GM19023 (cell line): ENCODE measurements at regions not wholly inside any gene's neighbourhood (a gene's known extent, or its start where the extent isn't known, plus 50 kb on each side); places are given as distances from the start of the nearest gene placed in this dataset.
A peak's percentile ranks its signal among the peaks of the same experiment; 100 is the strongest.
"Not testable (repeated sequence)": the region's sequence is repeated elsewhere in the genome, so short reads cannot be mapped to it uniquely, and the experiment has no call there.

Experiments used
- ATAC-seq: cut with Tn5 transposase; IDR thresholded peaks from one replicate; pipeline ENCODE4 v1.9.1; 2021; ENCODE audit warnings: mild to moderate bottlenecking, moderate library complexity; ENCODE audit not compliant: unreplicated experiment

DNA sequence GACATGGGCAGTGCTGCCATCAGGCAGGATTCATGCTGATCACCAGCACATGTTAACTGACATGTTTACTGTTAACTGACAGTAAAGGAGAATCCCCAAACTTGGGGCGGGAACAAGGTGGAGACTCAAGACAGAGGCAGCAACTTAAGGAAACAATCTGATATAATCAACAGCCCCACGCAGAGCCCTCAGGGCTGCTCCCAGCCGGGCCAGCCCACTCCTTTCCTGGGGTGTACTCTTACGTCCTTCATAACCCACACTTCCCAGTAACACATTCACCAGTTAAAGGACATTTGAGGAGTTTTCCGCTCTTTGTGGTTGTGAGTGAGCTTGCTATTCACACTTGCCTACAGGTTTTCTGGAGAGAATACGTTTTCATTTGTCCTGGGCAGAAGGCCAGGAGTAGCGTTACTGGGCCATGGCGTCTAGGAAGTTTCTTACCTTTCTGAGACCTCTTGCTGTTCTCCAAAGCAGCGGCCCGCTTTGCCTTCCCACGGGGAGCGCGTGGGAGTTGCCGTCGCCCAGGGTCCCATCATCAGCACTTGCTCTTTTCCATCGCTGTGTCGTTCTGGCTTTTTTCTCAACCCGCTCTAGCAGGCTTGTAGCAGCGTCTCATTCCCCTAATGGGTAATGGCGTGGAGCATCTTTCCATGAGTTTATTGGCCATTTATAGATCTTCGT is 56.4 kb downstream of the FOXF2 start:
- no peak for ATAC-seq

DNA sequence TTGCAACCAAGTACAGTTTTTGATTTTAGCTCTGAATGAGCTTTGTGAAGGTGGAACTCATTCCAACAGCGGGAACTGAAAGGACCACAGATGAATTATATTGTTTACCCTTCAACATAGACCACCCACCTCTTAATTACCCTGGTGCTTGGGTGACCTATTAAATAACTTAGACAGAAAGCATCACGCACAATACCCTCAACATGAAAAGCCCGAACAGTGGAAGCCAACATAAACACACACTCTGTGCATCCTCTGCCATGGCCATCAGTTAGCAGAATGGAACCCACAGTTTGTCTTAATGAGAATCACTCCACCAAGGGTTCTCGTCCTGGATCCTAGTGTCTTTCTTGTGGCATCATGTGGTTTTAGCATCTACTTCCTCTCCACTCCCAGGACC is 60.5 kb downstream of the FOXF2 start:
- no peak for ATAC-seq

DNA sequence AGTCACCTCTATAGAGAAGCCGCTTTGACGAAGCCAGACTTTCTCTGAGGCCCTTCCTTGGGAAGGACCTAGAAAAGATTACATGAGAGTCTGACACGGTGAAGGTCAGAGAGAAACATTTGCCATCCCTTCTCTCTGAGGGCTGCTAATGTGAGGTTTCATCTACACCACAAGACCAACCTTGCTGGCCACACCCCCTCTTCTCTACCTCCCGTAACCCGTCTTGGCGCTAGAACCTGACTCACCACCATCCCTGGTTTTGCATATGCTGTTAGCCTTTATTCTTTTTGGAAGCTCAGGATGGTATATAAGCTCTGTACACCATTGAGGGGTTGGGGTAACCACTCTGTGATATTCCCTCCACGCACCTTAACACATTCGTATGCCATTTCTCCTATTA is 63.6 kb downstream of the FOXF2 start:
- ATAC-seq: no peak

DNA sequence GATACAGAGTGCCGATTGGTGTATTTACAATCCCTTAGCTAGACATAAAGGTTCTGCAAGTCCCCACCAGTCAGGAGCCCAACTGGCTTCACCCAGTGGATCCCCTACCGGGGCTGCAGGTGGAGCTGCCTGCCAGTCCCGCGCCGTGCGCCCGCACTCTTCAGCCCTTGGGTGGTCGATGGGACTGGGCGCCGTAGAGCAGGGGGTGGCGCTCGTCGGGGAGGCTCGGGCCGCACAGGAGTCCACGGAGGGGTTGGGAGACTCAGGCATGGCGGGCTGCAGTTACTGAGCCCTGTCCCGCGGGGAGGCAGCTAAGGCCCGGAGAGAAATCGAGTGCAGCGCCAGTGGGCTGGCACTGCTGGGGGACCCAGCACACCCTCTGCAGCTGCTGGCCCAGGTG is 67.4 kb downstream of the FOXF2 start:
- not testable (repeated sequence) for ATAC-seq

DNA sequence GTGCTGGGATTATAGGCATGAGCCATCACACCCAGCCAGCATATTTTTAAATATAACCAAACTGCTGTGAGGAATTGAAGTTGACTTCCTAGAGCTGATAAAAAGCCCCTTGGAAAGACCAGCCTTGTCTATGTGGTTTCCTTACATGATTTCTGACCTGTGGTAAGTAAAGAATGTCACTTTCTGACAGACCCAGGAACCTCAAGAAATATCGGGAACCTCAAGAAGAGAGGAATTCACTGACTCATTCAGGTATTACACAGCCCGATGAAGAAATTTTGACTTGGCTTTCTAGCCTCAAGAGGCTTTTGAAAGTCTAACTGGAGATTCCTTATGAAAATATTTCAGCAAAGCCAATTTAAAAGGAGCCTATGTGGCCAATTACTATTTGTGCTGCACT is 71.8 kb downstream of the FOXF2 start:
- no peak for ATAC-seq

DNA sequence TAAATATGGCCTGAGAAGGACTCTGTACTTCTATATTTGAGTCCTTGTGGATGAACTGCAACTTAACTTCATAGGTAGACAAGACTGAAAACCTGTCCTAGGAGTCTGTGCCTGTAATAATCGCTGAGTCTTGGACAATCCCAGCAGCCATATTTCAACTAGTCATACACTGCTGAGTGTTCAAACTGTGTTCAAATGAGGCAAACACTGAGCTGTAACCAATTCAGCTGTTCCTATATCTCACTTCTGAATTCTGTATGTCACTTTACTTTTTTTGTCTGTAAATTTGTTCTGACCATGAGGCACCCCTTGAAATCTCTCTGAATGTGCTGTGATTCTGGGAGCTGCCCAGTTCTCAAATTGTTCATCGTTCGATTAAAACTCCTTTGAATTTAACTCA is 72.4 kb downstream of the FOXF2 start:
- no peak for ATAC-seq

DNA sequence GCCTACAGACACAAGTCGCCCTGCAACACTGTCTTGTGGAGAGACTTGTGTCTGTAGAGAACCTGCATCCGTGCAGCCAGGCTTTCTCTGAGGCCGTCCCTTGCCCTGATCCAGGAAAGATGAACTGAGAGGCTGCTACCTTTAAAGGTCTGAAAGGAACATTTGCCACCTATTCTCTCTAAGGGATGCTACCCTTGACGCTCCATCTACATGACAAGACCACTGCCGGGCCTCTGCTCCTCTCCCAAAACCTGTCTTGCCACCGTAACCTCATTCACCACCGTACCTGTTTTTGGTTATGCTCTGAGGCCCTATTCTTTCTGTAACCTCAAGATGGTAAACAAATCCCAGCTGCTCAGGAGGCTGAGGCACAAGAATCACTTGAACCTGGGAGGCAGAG is 73.9 kb downstream of the FOXF2 start:
- ATAC-seq: no peak

DNA sequence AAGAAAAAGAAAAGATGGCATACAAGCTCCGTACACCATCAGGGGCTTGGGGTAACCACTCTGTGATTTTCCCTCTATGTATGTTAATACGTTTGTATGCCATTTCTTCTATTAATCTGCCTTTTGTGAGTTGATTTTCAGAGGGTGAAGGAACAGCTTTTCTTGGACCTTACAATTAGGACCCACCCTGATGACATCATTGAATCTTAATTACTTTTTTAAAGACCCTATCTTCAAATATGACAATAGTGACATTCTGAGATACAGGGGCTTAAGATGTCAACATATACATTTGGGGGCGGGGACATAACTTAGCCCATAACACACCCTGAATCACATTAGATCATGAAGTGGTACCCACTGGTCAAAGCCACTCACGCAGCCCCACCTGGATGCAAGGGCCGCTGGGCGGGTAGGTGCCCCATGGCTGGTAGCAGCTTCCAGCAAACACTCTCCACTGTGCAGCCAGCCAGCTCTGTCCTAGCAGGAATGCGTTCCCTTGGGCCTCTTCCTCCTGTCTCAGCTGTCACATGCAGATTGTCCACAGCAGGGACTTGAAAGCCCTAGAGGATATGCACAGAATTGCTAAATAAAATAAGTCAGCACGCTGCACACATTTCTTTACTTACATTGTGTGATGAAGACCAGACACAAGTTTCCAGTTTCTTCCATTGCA is 74.5 kb downstream of the FOXF2 start:
- ATAC-seq: no peak

DNA sequence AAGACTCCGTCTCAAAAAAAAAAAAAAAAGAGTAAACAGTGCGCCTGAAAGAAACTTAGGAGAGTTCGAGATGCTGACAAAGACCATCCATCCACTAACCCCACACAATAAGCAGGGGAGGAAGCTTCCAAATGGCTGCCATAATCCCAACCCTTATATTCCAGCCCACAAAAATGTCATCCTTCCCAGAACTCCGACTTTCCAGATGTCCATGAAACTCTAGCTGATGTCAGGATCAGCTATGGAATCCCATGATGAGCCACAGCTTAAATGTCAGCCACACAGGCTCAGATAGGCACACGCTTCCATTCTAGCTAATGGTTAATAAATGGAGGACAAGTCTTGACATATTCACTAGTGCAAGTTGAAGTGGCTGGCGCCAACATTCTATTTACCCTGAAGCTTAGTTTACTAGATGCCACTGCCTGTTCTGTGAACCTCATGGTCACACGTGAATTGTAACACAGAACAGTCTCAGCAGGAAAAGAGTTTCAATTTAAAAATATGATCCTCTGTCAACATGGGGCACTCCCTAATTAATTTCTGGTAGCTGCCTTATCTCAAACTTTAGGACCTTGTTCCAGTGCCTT is 75.5 kb downstream of the FOXF2 start:
- no peak for ATAC-seq

DNA sequence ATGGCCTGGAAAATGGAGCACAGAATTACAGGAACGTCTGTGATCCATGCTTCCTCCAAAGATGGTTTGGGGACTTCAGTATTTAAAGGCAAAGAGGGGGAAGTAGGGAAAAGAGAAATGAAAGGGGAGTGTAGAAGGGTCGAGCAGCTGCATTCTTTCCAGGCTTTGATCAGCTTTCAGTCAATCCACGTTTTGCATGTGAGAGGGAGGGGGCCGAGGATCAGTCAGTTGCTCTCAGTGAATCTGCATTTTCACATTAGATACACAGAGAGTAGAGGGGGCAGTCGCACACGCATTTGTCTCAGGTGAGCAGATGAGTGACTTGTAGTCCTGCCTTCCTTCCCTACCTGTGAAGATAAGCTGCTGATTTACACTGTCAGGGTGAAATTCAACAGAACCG is 78.8 kb downstream of the FOXF2 start:
- no peak for ATAC-seq

DNA sequence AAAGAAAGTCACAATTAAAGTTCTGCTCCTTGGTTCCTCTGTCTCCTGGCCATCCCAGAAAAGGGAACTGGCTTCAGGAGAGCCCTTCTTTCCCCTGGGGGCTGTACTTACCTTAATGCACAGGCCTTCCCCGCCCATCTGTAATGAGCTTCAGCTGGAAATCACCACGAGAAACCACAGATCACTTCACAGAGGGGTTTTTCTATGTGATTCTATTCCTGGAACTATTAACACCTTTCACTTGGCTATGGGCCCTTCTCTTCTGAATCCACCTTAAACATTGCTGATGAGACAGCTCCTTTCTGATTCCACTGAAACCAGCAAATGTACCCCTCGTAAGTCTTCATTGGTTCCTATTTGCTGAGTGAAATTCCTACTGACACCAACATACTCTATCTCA is 80.7 kb downstream of the FOXF2 start:
- peak; percentile 63 for ATAC-seq

DNA sequence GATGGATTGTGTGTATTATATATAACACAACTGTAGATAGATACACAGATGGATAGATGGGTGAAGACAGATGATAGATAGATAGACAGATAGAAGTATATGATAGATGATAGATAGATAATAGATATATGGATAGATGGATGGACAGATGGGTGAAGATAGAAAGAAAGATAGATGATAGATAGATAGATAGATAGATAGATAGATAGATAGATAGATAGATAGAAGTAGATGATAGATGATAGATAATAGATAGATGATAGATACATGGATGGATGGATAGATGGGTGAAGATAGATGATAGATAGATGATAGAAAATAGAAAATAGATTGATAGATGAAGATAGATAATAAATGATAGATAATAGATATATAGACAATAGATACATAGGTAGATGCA is 83.3 kb downstream of the FOXF2 start:
- no peak for ATAC-seq

DNA sequence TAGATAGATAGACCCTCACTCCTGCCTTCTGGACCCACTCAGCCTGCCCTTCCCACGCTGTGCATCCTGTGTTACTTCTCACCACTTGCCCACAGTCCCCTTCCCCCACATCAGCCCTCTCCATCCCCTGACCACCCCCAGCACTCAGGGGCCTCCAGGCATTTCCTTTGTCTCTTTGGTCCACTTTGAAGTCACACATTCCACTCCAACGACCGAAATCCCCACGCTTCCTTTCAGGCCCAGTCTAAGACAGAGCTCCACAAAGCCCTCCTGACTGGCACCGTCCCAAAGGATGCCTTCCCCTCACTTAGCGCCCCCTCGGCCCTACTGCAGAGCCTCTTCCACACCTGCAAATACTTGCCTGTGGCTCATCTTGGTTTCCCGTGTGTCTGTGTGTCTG is 83.8 kb downstream of the FOXF2 start:
- ATAC-seq: no peak

DNA sequence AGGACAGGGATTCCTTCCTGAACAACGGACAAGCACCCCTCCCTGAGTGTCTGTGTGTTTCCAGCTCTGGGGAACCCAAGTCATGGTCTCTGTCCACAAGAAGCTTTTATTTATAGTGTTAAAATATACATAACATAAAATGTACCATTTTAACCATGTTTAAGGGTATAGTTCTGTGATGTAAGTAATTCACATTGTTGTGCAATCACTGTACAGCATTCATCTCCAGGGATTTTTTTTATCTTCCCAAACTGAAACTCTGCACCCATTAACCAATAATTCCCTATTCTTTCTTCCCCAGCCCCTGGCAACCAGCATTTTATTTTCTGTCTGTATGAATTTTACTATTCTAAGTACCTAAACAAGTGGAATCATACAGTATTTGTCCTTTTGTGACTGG is 84.2 kb downstream of the FOXF2 start:
- no peak for ATAC-seq

DNA sequence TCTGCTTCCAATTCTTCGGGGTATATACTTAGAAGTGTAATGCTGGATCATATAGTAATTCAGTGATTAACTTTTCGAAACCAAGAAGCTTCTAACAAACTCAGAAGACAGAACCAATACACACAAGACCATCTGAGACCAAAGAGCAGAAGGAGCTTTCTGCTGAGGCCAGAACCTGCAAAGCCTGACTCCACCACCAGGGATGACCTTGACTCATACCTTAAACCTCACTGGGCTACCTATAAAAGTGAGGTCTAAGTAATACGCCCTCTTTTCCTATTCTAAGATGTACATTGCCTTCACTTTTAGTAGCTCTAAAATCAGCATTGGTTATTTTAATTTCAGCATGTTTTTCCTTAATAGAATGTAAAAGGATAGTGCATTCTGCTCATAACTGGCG is 84.8 kb downstream of the FOXF2 start:
- ATAC-seq: no peak

DNA sequence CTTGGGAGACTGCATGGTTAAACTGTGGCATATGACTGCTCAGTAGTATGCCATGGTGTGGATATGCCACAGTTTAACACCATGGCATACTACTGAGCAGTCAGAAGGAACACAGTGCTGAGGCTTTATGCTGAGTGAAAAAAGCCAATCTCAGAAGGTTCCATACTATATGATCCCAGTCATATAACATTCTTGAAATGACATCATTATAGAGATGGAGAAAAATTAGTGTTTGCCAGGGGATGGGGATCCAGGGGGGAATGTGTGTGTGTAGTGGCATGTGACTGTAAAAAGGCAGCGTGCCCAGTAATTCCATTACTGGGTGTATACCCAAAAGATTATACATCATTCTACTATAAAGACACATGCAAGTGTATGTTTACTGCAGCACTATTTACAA is 85.8 kb downstream of the FOXF2 start:
- no peak for ATAC-seq

DNA sequence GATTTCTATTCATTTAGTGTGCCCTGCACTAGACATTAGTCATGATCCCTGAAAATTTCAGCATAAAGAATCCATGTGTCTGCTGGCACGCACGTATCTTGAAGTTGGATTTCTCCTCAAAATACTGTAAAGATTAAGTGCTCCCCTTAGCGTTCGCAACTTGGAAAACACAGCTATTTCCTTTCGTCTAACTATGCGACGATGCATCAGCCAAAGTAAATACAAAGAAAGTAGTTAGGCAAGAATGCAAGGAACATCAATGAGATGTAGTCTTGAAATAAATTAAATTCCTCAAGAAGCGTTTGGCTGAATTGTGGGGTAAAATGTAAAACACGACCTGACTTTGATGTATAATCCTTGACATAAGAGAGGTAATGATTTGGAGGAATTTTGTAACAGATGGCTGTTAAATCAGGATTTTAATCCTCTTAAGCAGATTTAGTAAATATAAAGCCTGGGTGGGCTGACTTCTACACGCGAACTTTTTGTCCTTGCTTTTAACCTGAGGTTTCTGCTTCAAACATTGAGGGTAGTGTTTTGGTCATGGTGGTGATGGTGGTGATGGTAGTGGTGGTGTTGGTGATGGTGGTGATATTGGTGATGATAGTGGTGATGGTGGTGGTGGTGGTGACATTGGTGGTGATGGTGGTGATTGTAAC is 88.2 kb downstream of the FOXF2 start:
- ATAC-seq: no peak

DNA sequence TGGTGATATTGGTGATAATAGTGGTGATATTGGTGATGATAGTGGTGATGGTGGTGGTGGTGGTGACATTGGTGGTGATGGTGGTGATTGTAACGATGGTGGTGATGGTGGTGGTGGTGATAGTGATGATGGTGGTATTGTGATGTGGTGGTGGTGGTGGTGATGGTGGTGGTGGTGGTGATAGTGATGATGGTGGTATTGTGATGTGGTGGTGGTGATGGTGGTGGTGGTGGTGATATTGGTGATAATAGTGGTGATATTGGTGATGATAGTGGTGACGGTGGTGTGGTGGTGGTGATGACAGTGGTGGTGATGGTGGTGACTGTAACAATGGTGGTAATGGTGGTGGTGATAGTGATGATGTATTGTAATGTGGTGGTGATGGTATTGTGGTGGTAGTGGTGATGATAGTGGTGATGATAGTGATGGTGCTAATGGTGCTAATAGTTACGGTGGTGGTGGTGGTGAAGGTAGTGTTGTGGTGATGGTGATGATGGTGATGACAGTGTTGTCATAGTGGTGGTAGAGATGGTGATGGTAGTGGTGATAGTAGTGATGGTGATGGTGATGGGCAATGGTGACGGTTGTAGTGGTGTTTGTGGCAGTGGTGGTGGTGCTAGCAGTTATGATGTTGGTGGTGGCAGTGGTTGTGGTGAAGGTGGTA is 88.9 kb downstream of the FOXF2 start:
- not testable (repeated sequence) for ATAC-seq

DNA sequence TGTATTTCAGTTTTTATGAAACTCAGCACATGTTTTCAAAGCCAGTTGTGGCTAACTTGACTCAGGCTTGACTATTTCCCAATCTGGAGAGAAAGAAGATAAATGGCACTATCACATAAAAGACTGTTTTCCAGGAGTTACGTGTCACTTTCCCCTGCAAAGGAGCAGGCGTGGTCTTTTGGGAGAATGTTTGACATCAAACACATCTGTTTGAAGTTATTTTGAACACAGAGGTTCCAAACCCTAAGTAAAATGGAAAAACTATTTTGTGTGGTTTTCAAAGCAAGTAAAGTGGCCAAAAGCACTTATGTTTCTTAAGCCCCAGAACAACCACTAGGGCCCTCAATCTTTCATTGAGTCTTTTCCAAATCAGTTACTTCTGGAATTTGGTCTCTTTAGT is 89.7 kb downstream of the FOXF2 start:
- no peak for ATAC-seq

DNA sequence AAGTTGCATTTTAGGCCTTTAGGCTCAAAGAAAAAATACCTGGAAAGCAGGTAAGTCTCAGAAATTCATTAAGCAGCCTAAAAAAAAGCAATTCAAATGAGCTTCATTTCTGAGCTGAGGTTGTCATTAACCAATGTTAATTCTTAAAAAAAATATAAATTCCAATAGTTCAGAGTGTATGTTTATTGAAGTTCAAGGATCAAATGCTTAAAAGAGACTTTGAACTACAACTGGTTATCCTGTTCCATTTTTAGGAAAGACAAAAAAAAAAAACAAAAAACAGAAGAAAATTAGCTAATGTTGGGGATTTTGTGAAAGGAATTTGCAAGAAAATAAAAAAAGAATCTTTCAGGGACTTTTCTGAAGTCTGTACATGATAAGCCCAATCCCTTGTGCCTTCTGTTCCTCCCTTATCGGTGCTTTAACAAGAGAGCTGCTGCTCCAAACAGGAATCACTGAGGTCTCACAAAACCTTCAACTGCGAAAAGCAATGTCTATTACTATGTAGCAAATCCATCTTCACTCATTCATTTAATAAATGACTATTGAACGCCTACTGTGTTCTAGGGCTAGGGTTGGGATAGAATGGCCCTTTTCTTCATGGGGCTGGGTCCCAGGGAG is 90.3 kb downstream of the FOXF2 start:
- no peak for ATAC-seq

DNA sequence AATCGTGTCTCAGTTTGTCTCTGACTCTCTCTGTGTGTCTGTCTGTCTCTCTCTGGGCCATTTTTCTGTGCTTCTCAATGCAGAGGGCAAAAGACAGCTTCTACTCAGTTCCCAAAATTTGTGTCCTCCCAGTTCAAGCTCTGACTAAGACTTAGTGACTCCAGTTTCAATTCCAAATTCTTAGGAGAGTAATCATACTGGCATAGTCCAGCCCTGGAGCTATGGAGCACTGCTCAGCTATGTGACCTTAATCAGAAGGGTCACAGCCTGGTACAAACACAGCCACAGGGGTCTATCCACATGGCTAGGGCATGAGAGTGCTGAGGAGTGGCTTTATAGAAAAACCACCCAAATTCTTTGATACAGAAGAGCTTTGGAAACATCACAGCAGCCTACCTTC is 91.9 kb downstream of the FOXF2 start:
- no peak for ATAC-seq
